B cell (primary cell): ENCODE measurements at regions not wholly inside any gene's neighbourhood (a gene's known extent, or its start where the extent isn't known, plus 50 kb on each side); places are given as distances from the start of the nearest gene placed in this dataset.

Source experiments
- ATAC-seq: fragments of 200-7000 bp; cut with Tn5 transposase; one replicate; pipeline ENCODE4 v1.10.0; 2021; ENCODE audit warnings: low read depth, mild to moderate bottlenecking, moderate number of reproducible peaks, moderate library complexity
- CTCF ChIA-PET: fragments of 350-600 bp; sonication (Branson Sonifier 250); formaldehyde crosslinking; loops from one replicate; lab custom pipeline; 2021; ENCODE audit warnings: antibody characterized with exemption, inconsistent platforms; lab: Charles Lee
- POLR2A ChIA-PET: fragments of 350-600 bp; sonication (Branson Sonifier 250); formaldehyde crosslinking; loops from one replicate; lab custom pipeline; 2021; ENCODE audit warnings: antibody characterized with exemption; lab: Charles Lee
- DNase-seq: peaks from one replicate; pipeline ENCODE4 v3.0.0; 2013
- H2AFZ ChIP-seq: 2 replicates; pipeline ENCODE4 v1.6.1; 2012; ENCODE audit warnings: mild to moderate bottlenecking, low read depth, low read length; ENCODE audit not compliant: insufficient read depth, poor library complexity, severe bottlenecking
- H3K27ac ChIP-seq, 2 donors: 1 replicate in 1 of 2; 2 replicates in 1 of 2; pipeline ENCODE4 v1.5.1; 2012 to 2013; ENCODE audit warnings: low read length in 2 of 2, mild to moderate bottlenecking in 2 of 2, moderate library complexity in 1 of 2
- H3K27me3 ChIP-seq, 4 experiments: fragments of 200-600 bp in 1 of 4; sonication (generic) in 1 of 4; replicated peaks in 1 of 4; 1 replicate in 2 of 4; 2 replicates in 2 of 4; pipeline versions ENCODE4 v1.6.1 to v1.7.0; 2013 to 2016; ENCODE audit warnings: low read length in 3 of 4, mild to moderate bottlenecking in 2 of 4, mixed read lengths in 1 of 4, moderate library complexity in 1 of 4; ENCODE audit not compliant: insufficient read depth in 4 of 4, control insufficient read depth in 3 of 4; ENCODE audit errors: control extremely low read depth in 1 of 4
- H3K36me3 ChIP-seq, 2 experiments: replicated peaks in 1 of 2; 1 replicate in 1 of 2; 2 replicates in 1 of 2; pipeline versions ENCODE4 v1.6.1 to v1.7.1; 2013; ENCODE audit warnings: low read length in 1 of 2; ENCODE audit not compliant: insufficient read depth in 2 of 2, control insufficient read depth in 1 of 2; ENCODE audit errors: control extremely low read depth in 1 of 2, extremely low read depth in 1 of 2
- H3K4me1 ChIP-seq, 2 donors: fragments of 200-600 bp in 1 of 2; sonication (generic) in 1 of 2; 1 replicate in 1 of 2; 2 replicates in 1 of 2; pipeline versions ENCODE4 v1.5.1 to v1.6.1; 2013 to 2017; ENCODE audit warnings: low read length in 2 of 2; ENCODE audit not compliant: control insufficient read depth in 2 of 2, insufficient read depth in 2 of 2
- H3K4me2 ChIP-seq: replicated peaks from 2 replicates; pipeline ENCODE3; 2012; ENCODE audit warnings: mild to moderate bottlenecking, low read depth, low read length; ENCODE audit not compliant: poor library complexity, severe bottlenecking
- H3K4me3 ChIP-seq, 5 experiments: fragments of 200-600 bp in 1 of 5; sonication (generic) in 1 of 5; 1 replicate in 3 of 5; 2 replicates in 2 of 5; pipeline versions ENCODE4 v1.5.1 to v1.7.0; 2011 to 2016; ENCODE audit warnings: low read length in 4 of 5, mild to moderate bottlenecking in 4 of 5, low read depth in 2 of 5, control low read depth in 1 of 5, moderate library complexity in 1 of 5; ENCODE audit not compliant: insufficient read depth in 1 of 5; ENCODE audit errors: control extremely low read depth in 1 of 5, extremely low read depth in 1 of 5
- H3K79me2 ChIP-seq: fragments of 200-600 bp; sonication (generic); one replicate; pipeline ENCODE4 v1.6.0; 2016; ENCODE audit warnings: low read length; ENCODE audit not compliant: control insufficient read depth, insufficient read depth
- H3K9ac ChIP-seq: fragments of 200-600 bp; sonication (generic); 2 replicates; pipeline ENCODE4 v1.6.1; 2017; ENCODE audit warnings: mild to moderate bottlenecking, low read length, moderate library complexity
- H3K9me3 ChIP-seq, 3 donors: one replicate each; pipeline versions ENCODE4 v1.6.1 to v1.7.1; 2013; ENCODE audit warnings: low read length in 2 of 3; ENCODE audit not compliant: control insufficient read depth in 2 of 3, insufficient read depth in 1 of 3; ENCODE audit errors: control extremely low read depth in 1 of 3
- H4K20me1 ChIP-seq: 2 replicates; pipeline ENCODE4 v1.6.0; 2012; ENCODE audit warnings: mild to moderate bottlenecking, low read length; ENCODE audit not compliant: insufficient read depth, control insufficient read depth, poor library complexity, severe bottlenecking
- H3K27ac Mint-ChIP-seq: one replicate; pipeline ENCODE4 v1.8.0; 2021; ENCODE audit warnings: mixed read lengths
- H3K27me3 Mint-ChIP-seq: one replicate; pipeline ENCODE4 v1.8.0; 2021; ENCODE audit warnings: mixed read lengths
- H3K4me1 Mint-ChIP-seq: one replicate; pipeline ENCODE4 v1.8.0; 2021; ENCODE audit warnings: mixed read lengths
- H3K4me3 Mint-ChIP-seq: one replicate; pipeline ENCODE4 v1.8.0; 2021; ENCODE audit warnings: mixed read lengths
- H3K9me3 Mint-ChIP-seq: one replicate; pipeline ENCODE4 v1.8.0; 2022; ENCODE audit warnings: mixed read lengths; ENCODE audit not compliant: insufficient read depth
- EZH2 ChIP-seq: IDR thresholded peaks from 2 replicates; pipeline ENCODE4 v1.6.1; 2012; ENCODE audit warnings: borderline replicate concordance, low read depth, mild to moderate bottlenecking, moderate library complexity, low read length; ENCODE audit not compliant: insufficient read depth, poor library complexity, severe bottlenecking
- WGBS: methylation state at CpG from one replicate; pipeline ENCODE4 v1.1.5; 2013; ENCODE audit warnings: missing lambda C conversion rate; ENCODE audit not compliant: insufficient coverage; 5-methylcytosine and 5-hydroxymethylcytosine counted together
- intact Hi-C: fragments of 100-400 bp; cut with micrococcal nuclease; formaldehyde crosslinking; loops from one replicate; pipeline ENCODE4 v1.10.0; 2022
- TF ChIP-seq, protein P1 (sequence below): fragments of 200-600 bp; IDR thresholded peaks from one replicate; pipeline ENCODE4 v1.8.0; 2022; ENCODE audit warnings: antibody characterized with exemption, mild to moderate bottlenecking

DNA sequence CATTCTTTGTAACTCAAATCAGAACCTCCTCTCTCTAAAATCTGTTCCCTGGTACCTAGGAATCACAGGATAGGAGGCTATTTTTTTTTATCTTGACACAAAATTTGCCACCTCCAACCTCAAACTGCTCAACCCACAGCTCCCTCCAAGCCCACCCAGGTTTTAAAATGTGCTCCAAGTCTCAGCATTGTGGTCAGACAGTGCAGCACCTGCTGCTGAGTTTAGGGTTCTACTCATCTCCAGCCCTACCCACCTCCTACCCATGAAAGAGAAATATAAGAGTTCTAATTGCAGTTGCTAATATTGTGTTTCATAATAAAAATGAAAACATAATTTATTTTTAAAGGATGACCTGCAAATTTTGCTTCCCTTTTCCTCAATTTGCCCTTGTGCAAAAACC lies 496.5 kb downstream of the MAFB start:
- POLR2A ChIA-PET, result no interaction called here
- Mint-ChIP-seq H3K27me3 (peaks cover 11% of the 10 kb centered on the region), H3K27ac (no peak overlapping the region), H3K4me1 (no peaks in the 10 kb centered on the region), H3K4me3 (no peak overlapping the region), H3K9me3 (no peaks in the 10 kb centered on the region)
- H3K27ac ChIP-seq, result no peak overlapping the region
- no peaks in the 10 kb centered on the region for H4K20me1 ChIP-seq
- no peak for TF ChIP-seq EZH2
- TF ChIP-seq, protein P1, sequence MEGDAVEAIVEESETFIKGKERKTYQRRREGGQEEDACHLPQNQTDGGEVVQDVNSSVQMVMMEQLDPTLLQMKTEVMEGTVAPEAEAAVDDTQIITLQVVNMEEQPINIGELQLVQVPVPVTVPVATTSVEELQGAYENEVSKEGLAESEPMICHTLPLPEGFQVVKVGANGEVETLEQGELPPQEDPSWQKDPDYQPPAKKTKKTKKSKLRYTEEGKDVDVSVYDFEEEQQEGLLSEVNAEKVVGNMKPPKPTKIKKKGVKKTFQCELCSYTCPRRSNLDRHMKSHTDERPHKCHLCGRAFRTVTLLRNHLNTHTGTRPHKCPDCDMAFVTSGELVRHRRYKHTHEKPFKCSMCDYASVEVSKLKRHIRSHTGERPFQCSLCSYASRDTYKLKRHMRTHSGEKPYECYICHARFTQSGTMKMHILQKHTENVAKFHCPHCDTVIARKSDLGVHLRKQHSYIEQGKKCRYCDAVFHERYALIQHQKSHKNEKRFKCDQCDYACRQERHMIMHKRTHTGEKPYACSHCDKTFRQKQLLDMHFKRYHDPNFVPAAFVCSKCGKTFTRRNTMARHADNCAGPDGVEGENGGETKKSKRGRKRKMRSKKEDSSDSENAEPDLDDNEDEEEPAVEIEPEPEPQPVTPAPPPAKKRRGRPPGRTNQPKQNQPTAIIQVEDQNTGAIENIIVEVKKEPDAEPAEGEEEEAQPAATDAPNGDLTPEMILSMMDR, result no peak
- intact Hi-C loops, result no loop called here
- H3K9me3 ChIP-seq, result no peaks in the 10 kb centered on the region
- CTCF ChIA-PET, result no interaction called here
- no peaks in the 10 kb centered on the region for H3K4me1 ChIP-seq
- no peak overlapping the region for H3K4me2 ChIP-seq
- H3K36me3 ChIP-seq, result no peaks in the 10 kb centered on the region
- DNase-seq (no peak), ATAC-seq (no peak)
- H3K27me3 ChIP-seq, result peaks cover 0 to 5% (median 0%) of the 10 kb centered on the region in 4 experiments
- no peaks in the 10 kb centered on the region for H3K79me2 ChIP-seq
- H3K4me3 ChIP-seq, result no peak overlapping the region
- no peak overlapping the region for H2AFZ ChIP-seq
- H3K9ac ChIP-seq, result no peak overlapping the region

DNA sequence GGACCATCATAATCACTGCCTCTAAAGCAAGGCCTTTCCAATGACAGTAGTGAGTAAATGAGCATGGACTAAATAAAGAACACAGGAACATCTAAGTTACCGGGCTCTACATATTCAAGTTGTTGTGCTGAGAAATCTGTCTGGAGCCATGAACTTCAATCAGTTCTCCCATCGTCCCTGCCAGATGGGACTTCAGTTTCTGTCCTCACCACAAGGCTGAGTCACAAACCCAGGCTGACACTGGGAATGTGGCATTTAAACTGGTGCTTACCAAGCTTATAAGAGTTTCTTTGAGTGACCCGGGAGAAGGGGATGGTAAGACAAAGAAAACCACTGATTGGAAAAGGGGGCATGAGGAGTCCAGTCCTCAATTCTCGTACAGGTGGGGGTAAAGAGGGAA lies 497.0 kb downstream of the MAFB start:
- DNase-seq (no peak), ATAC-seq (no peak)
- no peaks in the 10 kb centered on the region for H3K4me1 ChIP-seq
- no peaks in the 10 kb centered on the region for H3K4me1 Mint-ChIP-seq
- no peak overlapping the region for H3K4me2 ChIP-seq
- ChIA-PET POLR2A (no interaction called here), CTCF (no interaction called here)
- H3K4me3 ChIP-seq, result no peak overlapping the region
- peaks cover 0 to 5% (median 0%) of the 10 kb centered on the region in 4 experiments for H3K27me3 ChIP-seq
- H3K36me3 ChIP-seq, result no peaks in the 10 kb centered on the region
- no peak overlapping the region for H3K27ac Mint-ChIP-seq
- WGBS, result 100% methylated on average over 2 of the region's 4 CpGs
- no peaks in the 10 kb centered on the region for H3K9me3 Mint-ChIP-seq
- H2AFZ ChIP-seq, result no peak overlapping the region
- H3K27me3 Mint-ChIP-seq, result peaks cover 11% of the 10 kb centered on the region
- no peaks in the 10 kb centered on the region for H3K9me3 ChIP-seq
- intact Hi-C loops, result no loop called here
- TF ChIP-seq EZH2, result no peak
- TF ChIP-seq, protein P1, result no peak
- no peak overlapping the region for H3K27ac ChIP-seq
- no peak overlapping the region for H3K4me3 Mint-ChIP-seq
- no peaks in the 10 kb centered on the region for H3K79me2 ChIP-seq
- H4K20me1 ChIP-seq, result no peaks in the 10 kb centered on the region
- no peak overlapping the region for H3K9ac ChIP-seq
